GM21786 (cell line): ENCODE measurements at regions not wholly inside any gene's neighbourhood (a gene's known extent, or its start where the extent isn't known, plus 50 kb on each side); places are given as distances from the start of the nearest gene placed in this dataset.

Source experiments
- ATAC-seq: cut with Tn5 transposase; IDR thresholded peaks from one replicate; pipeline ENCODE4 v1.9.1; 2021; ENCODE audit not compliant: unreplicated experiment

GRCh38 chrX:130974323-130974722 lies 71.3 kb upstream of the ENOX2 start:
- no peak for ATAC-seq

GRCh38 chrX:130975947-130976346 lies 72.9 kb upstream of the ENOX2 start:
- ATAC-seq = peak; percentile 88

GRCh38 chrX:130981836-130982235 lies 76.3 kb upstream of the ARHGAP36 start:
- ATAC-seq = no peak

GRCh38 chrX:130984782-130985181 lies 73.4 kb upstream of the ARHGAP36 start:
- no peak for ATAC-seq

- ATAC-seq = no peak
These were observed 70.9 kb upstream of the ARHGAP36 start for GRCh38 chrX:130987241-130987640.

GRCh38 chrX:130990723-130991122 lies 67.4 kb upstream of the ARHGAP36 start:
- ATAC-seq = no peak

GRCh38 chrX:130994671-130995070 lies 63.5 kb upstream of the ARHGAP36 start:
- ATAC-seq = no peak

GRCh38 chrX:130995439-130995838 lies 62.7 kb upstream of the ARHGAP36 start:
- no peak for ATAC-seq

- ATAC-seq = no peak
These were observed 60.8 kb upstream of the ARHGAP36 start for GRCh38 chrX:130997314-130997713.

- no peak for ATAC-seq
These were observed 58.8 kb upstream of the ARHGAP36 start for GRCh38 chrX:130999360-130999759.
